ENCODE measurements at regions not wholly inside any gene's neighbourhood (a gene's known extent, or its start where the extent isn't known, plus 50 kb on each side); places are given as distances from the start of the nearest gene placed in this dataset.
"Not testable (repeated sequence)": the region's sequence is repeated elsewhere in the genome, so short reads cannot be mapped to it uniquely, and the experiment has no call there.

GRCh38 chr3:35950021-35950420, 310.7 kb downstream of the ARPP21 start:
- no peak for DNase-seq

GRCh38 chr3:35954413-35954812, 315.1 kb downstream of the ARPP21 start:
- DNase-seq, result no peak

- DNase-seq, result no peak
Observed at GRCh38 chr3:35965908-35966307, 326.6 kb downstream of the ARPP21 start.

- no peak for DNase-seq
Observed at GRCh38 chr3:35966629-35967464, 327.5 kb downstream of the ARPP21 start.

GRCh38 chr3:35968043-35968622, 328.8 kb downstream of the ARPP21 start:
- DNase-seq, result no peak

- no peak for DNase-seq
Observed at GRCh38 chr3:35969406-35969805, 330.1 kb downstream of the ARPP21 start.

GRCh38 chr3:35970793-35971192, 331.5 kb downstream of the ARPP21 start:
- no peak for DNase-seq

GRCh38 chr3:35971686-35972085, 332.4 kb downstream of the ARPP21 start:
- no peak for DNase-seq

- no peak for DNase-seq
Observed at GRCh38 chr3:35974872-35975271, 335.5 kb downstream of the ARPP21 start.

GRCh38 chr3:35986161-35986560, 346.8 kb downstream of the ARPP21 start:
- no peak for DNase-seq

- DNase-seq, result no peak
Observed at GRCh38 chr3:35987386-35987785, 348.1 kb downstream of the ARPP21 start.

GRCh38 chr3:35992041-35992440, 352.7 kb downstream of the ARPP21 start:
- no peak for DNase-seq

GRCh38 chr3:36011791-36012190, 368.5 kb upstream of the STAC start:
- no peak for DNase-seq

- no peak for DNase-seq
Observed at GRCh38 chr3:36013425-36013824, 366.9 kb upstream of the STAC start.

- DNase-seq, result no peak
Observed at GRCh38 chr3:36025232-36025631, 355.1 kb upstream of the STAC start.

GRCh38 chr3:36032180-36033047, 347.9 kb upstream of the STAC start:
- DNase-seq, result no peak

- DNase-seq, result no peak
Observed at GRCh38 chr3:36058404-36059030, 321.8 kb upstream of the STAC start.

- DNase-seq, result no peak
Observed at GRCh38 chr3:36060950-36061349, 319.4 kb upstream of the STAC start.

GRCh38 chr3:36063992-36064391, 316.3 kb upstream of the STAC start:
- no peak for DNase-seq

- no peak for DNase-seq
Observed at GRCh38 chr3:36065321-36065720, 315.0 kb upstream of the STAC start.

- DNase-seq, result no peak
Observed at GRCh38 chr3:36075491-36075890, 304.8 kb upstream of the STAC start.

GRCh38 chr3:36077320-36077719, 303.0 kb upstream of the STAC start:
- DNase-seq, result no peak

GRCh38 chr3:36082958-36083357, 297.3 kb upstream of the STAC start:
- not testable (repeated sequence) for DNase-seq

Measured in activated CD4-positive, alpha-beta T cell treated with anti-CD3 and anti-CD28 coated beads, Interleukin-2, amount 50 U/mL, for 4 hours (primary cell).